GM08714 (cell line): ENCODE measurements at regions not wholly inside any gene's neighbourhood (a gene's known extent, or its start where the extent isn't known, plus 50 kb on each side); places are given as distances from the start of the nearest gene placed in this dataset.
A peak's percentile ranks its signal among the peaks of the same experiment; 100 is the strongest.

Experiments used
- H3K4me3 ChIP-seq: fragments of 200-500 bp; sonication (Bioruptor generic); 2 replicates; pipeline ENCODE4 v1.5.1; 2014; ENCODE audit warnings: mild to moderate bottlenecking, low read length, inconsistent platforms
- ZNF274 ChIP-seq: IDR thresholded peaks from 2 replicates; pipeline ENCODE4 v1.6.1; 2012; ENCODE audit warnings: mild to moderate bottlenecking, low read depth, low read length

GRCh38 chr11:19435306-19435989 lies 194.7 kb upstream of the E2F8 start:
- TF ChIP-seq ZNF274, result no peak
- no peak overlapping the region for H3K4me3 ChIP-seq

DNA sequence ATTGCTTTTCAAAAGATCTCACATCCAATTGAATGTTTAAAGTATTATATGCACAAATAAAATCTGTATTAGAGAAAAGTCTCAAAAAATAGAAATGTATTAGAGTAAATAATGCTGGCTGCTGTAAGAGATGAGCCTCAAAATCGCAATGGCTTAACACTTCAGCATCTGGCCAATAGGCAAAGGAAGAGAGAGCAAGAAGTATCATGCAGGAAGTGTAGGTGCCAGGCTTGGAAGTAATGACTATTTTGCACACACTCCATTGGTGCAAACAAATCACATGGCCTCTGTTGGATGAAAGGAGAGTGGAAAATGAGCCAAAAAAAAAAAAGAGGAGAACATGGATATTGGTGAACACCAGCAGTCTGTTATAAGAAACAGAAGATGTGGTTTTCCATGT lies 193.0 kb upstream of the E2F8 start:
- H3K4me3 ChIP-seq, result no peak overlapping the region; the same call in 1 of the 2 replicates
- no peak for TF ChIP-seq ZNF274

DNA sequence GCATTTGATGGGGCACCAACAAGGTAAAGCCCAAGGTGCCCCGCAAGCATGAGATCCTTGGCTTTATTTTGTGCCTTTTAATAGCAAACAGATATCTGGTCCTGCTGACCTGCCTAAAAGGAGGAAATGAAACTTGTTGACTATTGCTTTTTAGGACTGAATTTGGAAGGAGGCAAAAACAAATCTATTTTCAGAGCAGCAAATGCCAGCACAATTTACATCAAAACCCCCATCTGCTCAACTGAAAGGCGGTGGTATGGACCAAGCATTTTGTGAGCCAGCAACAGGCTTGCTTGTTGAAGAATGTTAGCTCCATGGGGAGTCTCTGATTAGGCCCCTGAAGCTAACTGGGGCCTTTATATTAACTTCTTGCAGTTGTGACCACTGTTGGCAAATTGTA lies 192.6 kb upstream of the E2F8 start:
- H3K4me3 ChIP-seq, result peak overlapping the region; percentile 51; the same call in 1 of the 2 replicates
- no peak for TF ChIP-seq ZNF274

- TF ChIP-seq ZNF274, result no peak
- H3K4me3 ChIP-seq, result peak overlapping the region; percentile 51; the same call in 1 of the 2 replicates
Observed at GRCh38 chr11:19432370-19433061, 191.8 kb upstream of the E2F8 start.

- TF ChIP-seq ZNF274, result no peak
- H3K4me3 ChIP-seq, result no peak overlapping the region
Observed at GRCh38 chr11:19430754-19431398, 190.1 kb upstream of the E2F8 start.

GRCh38 chr11:19430346-19430745 lies 189.6 kb upstream of the E2F8 start:
- no peak overlapping the region for H3K4me3 ChIP-seq
- no peak for TF ChIP-seq ZNF274

DNA sequence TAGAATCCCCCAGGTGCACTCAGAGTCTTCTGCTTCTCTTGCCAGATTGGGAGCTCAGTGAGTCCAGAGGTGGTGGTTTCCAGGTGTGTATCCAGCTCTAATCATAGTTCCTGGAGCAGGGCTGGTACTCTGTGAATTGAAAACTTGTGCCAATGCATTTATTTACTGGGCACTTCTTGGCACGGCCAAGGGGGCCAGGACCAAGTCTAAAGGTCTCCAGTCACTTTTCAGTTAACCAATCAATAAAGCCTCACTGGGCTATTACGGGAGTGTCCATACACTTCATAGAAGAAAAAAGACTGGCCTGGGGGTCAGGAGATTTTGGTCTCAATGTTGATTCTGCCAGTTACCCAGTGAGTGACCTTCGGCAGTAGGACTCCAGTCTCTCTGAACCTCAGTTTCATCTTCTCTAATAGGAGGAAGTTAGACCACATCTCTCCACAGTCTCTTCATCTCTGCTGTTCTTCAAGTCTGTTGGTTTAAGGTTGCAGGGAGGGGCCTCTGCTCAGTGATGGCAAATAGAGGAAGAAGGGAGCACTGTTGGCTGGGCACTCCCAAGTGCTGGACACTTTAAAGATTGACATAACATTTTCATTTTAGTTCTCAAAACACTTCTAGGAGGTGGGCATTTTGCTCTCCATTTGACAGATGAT lies 188.5 kb upstream of the E2F8 start:
- H3K4me3 ChIP-seq, result no peak overlapping the region
- TF ChIP-seq ZNF274, result no peak

DNA sequence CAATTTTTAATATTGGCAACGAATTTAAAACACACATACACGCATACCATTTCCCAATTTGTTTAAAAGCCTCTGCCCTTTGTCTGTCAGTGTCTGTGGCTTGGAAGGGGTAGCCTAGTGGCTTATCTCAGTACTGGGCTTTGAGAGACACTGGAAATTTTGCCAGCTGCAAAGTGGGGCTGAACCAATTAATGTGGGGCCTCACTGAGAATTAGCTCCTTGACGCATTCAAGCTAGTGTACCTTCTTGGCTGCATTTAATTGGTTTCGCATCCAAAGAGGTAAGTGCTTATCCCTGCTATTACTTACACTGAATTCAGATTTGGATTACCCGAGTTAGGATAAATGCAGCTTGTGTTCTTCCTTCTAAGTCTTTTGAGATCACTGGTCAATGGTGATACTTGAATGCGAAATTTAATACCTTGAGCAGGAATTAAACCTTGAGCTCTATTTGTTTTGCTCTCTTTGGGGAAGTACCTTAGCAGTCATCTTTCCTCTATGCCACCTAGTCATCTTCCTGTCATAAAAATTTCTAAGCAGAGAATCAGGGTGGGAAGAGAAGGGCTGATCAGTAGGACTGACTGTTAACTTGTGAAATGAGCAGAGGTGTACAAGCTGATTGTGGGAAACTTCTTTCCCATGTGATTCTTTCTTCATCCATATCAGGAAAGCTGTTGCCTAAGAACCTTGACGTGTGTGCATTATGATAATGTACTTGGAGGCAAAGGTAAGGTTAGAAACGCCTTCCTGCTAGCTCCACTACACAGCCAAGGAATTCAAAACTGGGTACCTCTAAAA lies 187.7 kb upstream of the E2F8 start:
- TF ChIP-seq ZNF274, result no peak
- H3K4me3 ChIP-seq, result no peak overlapping the region

- TF ChIP-seq ZNF274, result no peak
- H3K4me3 ChIP-seq, result no peak overlapping the region
Observed at GRCh38 chr11:19426756-19427403, 186.1 kb upstream of the E2F8 start.

GRCh38 chr11:19426011-19426755 lies 185.4 kb upstream of the E2F8 start:
- no peak overlapping the region for H3K4me3 ChIP-seq
- TF ChIP-seq ZNF274, result no peak

GRCh38 chr11:19422276-19422675 lies 181.5 kb upstream of the E2F8 start:
- no peak for TF ChIP-seq ZNF274
- no peak overlapping the region for H3K4me3 ChIP-seq

GRCh38 chr11:19420868-19421533 lies 180.3 kb upstream of the E2F8 start:
- no peak for TF ChIP-seq ZNF274
- H3K4me3 ChIP-seq, result no peak overlapping the region
